Astrocyte (in vitro differentiated cells and primary cell): ENCODE measurements at regions not wholly inside any gene's neighbourhood (a gene's known extent, or its start where the extent isn't known, plus 50 kb on each side); places are given as distances from the start of the nearest gene placed in this dataset.

Source experiments
- DNase-seq: peaks from one replicate; pipeline ENCODE4 v3.0.0-alpha.2; 2010; ENCODE audit warnings: low read depth
- FAIRE-seq: peaks from 2 replicates; lab custom pipeline; 2011; peaks lifted over from hg19 to GRCh38; lab: Jason Lieb, UNC
- H2AFZ ChIP-seq: 2 replicates; pipeline ENCODE4 v1.6.0; 2012; ENCODE audit warnings: low read depth, low read length, inconsistent platforms
- H3K27ac ChIP-seq: 2 replicates; pipeline ENCODE4 v1.5.1; 2011; ENCODE audit warnings: low read depth, low read length, inconsistent platforms
- H3K27me3 ChIP-seq: 2 replicates; pipeline ENCODE4 v1.6.0; 2011; ENCODE audit warnings: low read length, inconsistent platforms; ENCODE audit not compliant: insufficient read depth
- H3K36me3 ChIP-seq: 2 replicates; pipeline ENCODE4 v1.5.1; 2011; ENCODE audit warnings: low read length, inconsistent platforms; ENCODE audit not compliant: insufficient read depth
- H3K4me1 ChIP-seq: 2 replicates; pipeline ENCODE4 v1.5.1; 2011; ENCODE audit warnings: low read length, inconsistent platforms; ENCODE audit not compliant: insufficient read depth
- H3K4me2 ChIP-seq: 2 replicates; pipeline ENCODE4 v1.6.0; 2012; ENCODE audit warnings: low read length, inconsistent platforms
- H3K4me3 ChIP-seq: 2 replicates; pipeline ENCODE4 v1.5.1; 2011; ENCODE audit warnings: low read depth, mild to moderate bottlenecking, low read length, inconsistent platforms; ENCODE audit not compliant: insufficient read depth
- H3K79me2 ChIP-seq: 2 replicates; pipeline ENCODE4 v1.6.0; 2012; ENCODE audit warnings: mild to moderate bottlenecking, low read length, inconsistent platforms; ENCODE audit not compliant: insufficient read depth
- H3K9ac ChIP-seq: 2 replicates; pipeline ENCODE4 v1.6.0; 2012; ENCODE audit warnings: mild to moderate bottlenecking, low read length, inconsistent platforms
- H3K9me3 ChIP-seq: 2 replicates; pipeline ENCODE4 v1.5.1; 2012; ENCODE audit warnings: low read depth, mild to moderate bottlenecking, low read length, inconsistent platforms; ENCODE audit not compliant: insufficient read depth
- H4K20me1 ChIP-seq: 2 replicates; pipeline ENCODE4 v1.6.0; 2012; ENCODE audit warnings: low read length, inconsistent platforms; ENCODE audit not compliant: insufficient read depth
- H3K27ac Mint-ChIP-seq: one replicate; pipeline ENCODE4 v1.8.0; 2021; ENCODE audit warnings: mild to moderate bottlenecking, mixed read lengths; ENCODE audit not compliant: unreplicated experiment
- H3K27me3 Mint-ChIP-seq: one replicate; pipeline ENCODE4 v1.8.0; 2021; ENCODE audit warnings: low read depth, mixed read lengths; ENCODE audit not compliant: unreplicated experiment
- H3K36me3 Mint-ChIP-seq: one replicate; pipeline ENCODE4 v1.8.0; 2021; ENCODE audit warnings: low read depth, mixed read lengths; ENCODE audit not compliant: unreplicated experiment
- H3K4me1 Mint-ChIP-seq: one replicate; pipeline ENCODE4 v1.8.0; 2021; ENCODE audit warnings: low read depth, mixed read lengths; ENCODE audit not compliant: unreplicated experiment
- H3K4me3 Mint-ChIP-seq: one replicate; pipeline ENCODE4 v1.8.0; 2021; ENCODE audit warnings: mild to moderate bottlenecking, moderate library complexity, mixed read lengths; ENCODE audit not compliant: unreplicated experiment
- H3K9me3 Mint-ChIP-seq: one replicate; pipeline ENCODE4 v1.8.0; 2021; ENCODE audit warnings: mild to moderate bottlenecking, mixed read lengths; ENCODE audit not compliant: unreplicated experiment
- EZH2 ChIP-seq: IDR thresholded peaks from 2 replicates; pipeline ENCODE4 v1.6.1; 2012; ENCODE audit warnings: mild to moderate bottlenecking, low read length, inconsistent platforms; ENCODE audit not compliant: insufficient read depth
- TF ChIP-seq, protein P1 (sequence below): IDR thresholded peaks from 2 replicates; pipeline ENCODE4 v1.5.1; 2011; ENCODE audit warnings: low read depth, mild to moderate bottlenecking, inconsistent platforms, low read length, moderate library complexity; ENCODE audit not compliant: insufficient read depth

DNA sequence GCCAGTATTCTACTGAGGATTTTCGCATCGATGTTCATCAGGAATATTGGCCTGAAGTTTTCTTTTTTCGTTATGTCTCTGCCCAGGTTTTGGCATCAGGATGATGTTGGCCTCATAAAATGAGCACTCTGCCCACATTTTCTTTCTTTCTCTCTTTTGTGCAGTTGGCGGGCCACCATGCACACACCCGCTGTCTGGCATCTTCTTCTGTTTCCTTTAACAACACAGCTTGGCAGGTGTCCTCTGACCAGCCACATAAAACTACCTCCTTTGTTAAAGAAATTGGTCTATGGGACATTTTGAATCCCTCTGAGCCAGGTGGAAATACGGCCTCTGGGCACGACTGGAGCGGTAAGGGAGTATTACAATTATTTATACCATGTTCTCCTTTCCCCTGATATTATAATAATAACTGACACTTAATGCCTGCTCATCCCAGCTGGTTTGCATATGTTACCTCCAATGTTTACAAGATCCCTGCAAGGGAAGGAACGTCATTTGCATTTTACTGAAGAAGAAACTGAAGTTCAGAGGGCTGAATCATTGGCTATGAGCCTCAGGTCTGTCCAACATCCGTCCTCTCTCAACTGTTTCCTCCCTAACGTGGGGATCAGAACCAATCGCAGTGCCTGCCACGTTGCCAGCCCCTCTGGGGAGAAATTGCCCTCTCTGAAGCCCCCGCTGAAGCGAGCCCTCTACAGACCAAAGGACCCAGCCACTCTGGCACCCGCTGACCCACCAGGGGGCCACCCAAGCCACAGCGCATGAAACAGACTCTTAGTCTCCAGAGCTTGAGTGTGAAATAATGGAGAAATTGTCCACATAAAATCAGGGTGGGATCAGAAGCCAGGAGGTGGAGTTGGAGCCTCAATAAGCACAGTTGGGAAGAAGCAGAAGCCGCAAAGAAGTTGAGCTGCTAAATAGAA, 125.0 kb upstream of the FOXK1 start:
- H3K27ac Mint-ChIP-seq: no peak overlapping the region
- no peaks in the 10 kb centered on the region for H3K4me1 Mint-ChIP-seq
- Histone ChIP-seq H3K9ac (no peak overlapping the region), H3K4me3 (no peak overlapping the region), H4K20me1 (no peaks in the 10 kb centered on the region), H3K4me2 (peak overlapping the region; percentile 15), H3K27me3 (no peaks in the 10 kb centered on the region), H3K79me2 (no peaks in the 10 kb centered on the region), H2AFZ (no peak overlapping the region), H3K9me3 (peaks cover 5% of the 10 kb centered on the region), H3K27ac (no peak overlapping the region), H3K36me3 (no peaks in the 10 kb centered on the region), H3K4me1 (no peaks in the 10 kb centered on the region)
- H3K36me3 Mint-ChIP-seq: no peaks in the 10 kb centered on the region
- TF ChIP-seq EZH2: no peak
- TF ChIP-seq, protein P1, sequence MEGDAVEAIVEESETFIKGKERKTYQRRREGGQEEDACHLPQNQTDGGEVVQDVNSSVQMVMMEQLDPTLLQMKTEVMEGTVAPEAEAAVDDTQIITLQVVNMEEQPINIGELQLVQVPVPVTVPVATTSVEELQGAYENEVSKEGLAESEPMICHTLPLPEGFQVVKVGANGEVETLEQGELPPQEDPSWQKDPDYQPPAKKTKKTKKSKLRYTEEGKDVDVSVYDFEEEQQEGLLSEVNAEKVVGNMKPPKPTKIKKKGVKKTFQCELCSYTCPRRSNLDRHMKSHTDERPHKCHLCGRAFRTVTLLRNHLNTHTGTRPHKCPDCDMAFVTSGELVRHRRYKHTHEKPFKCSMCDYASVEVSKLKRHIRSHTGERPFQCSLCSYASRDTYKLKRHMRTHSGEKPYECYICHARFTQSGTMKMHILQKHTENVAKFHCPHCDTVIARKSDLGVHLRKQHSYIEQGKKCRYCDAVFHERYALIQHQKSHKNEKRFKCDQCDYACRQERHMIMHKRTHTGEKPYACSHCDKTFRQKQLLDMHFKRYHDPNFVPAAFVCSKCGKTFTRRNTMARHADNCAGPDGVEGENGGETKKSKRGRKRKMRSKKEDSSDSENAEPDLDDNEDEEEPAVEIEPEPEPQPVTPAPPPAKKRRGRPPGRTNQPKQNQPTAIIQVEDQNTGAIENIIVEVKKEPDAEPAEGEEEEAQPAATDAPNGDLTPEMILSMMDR: no peak
- DNase-seq (peak; percentile 51), FAIRE-seq (no peak)
- no peak overlapping the region for H3K4me3 Mint-ChIP-seq
- H3K9me3 Mint-ChIP-seq: peaks cover 14% of the 10 kb centered on the region
- peaks cover 19% of the 10 kb centered on the region for H3K27me3 Mint-ChIP-seq

DNA sequence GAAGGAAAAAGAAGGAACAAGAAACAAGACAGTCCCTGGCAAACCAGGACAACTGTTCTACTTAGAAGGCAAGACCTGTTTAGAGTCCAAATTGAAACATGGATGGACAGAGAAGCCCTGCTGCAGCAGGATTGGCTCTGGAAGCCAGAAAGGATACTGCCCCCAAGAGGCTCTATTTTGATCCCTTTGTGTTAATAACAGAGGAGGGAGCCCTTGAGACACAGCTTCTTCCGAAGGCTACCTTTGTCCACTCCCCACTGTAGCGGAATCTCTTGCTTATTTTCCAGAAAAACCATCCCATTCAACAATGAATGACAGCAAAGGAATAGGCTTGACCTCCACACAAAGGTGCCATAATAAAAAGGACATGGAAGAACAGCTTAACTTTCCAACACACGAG, 120.3 kb upstream of the FOXK1 start:
- Histone ChIP-seq H3K36me3 (no peaks in the 10 kb centered on the region), H3K27me3 (no peaks in the 10 kb centered on the region), H3K9me3 (no peaks in the 10 kb centered on the region), H2AFZ (no peak overlapping the region), H3K27ac (no peak overlapping the region), H3K79me2 (no peaks in the 10 kb centered on the region), H3K4me3 (no peak overlapping the region), H3K4me1 (no peaks in the 10 kb centered on the region), H3K9ac (no peak overlapping the region), H4K20me1 (no peaks in the 10 kb centered on the region), H3K4me2 (no peak overlapping the region)
- TF ChIP-seq EZH2: no peak
- no peak overlapping the region for H3K4me3 Mint-ChIP-seq
- peaks cover 17% of the 10 kb centered on the region for H3K27me3 Mint-ChIP-seq
- FAIRE-seq (no peak), DNase-seq (no peak)
- H3K36me3 Mint-ChIP-seq: no peaks in the 10 kb centered on the region
- H3K4me1 Mint-ChIP-seq: no peaks in the 10 kb centered on the region
- peaks cover 4% of the 10 kb centered on the region for H3K9me3 Mint-ChIP-seq
- no peak overlapping the region for H3K27ac Mint-ChIP-seq

DNA sequence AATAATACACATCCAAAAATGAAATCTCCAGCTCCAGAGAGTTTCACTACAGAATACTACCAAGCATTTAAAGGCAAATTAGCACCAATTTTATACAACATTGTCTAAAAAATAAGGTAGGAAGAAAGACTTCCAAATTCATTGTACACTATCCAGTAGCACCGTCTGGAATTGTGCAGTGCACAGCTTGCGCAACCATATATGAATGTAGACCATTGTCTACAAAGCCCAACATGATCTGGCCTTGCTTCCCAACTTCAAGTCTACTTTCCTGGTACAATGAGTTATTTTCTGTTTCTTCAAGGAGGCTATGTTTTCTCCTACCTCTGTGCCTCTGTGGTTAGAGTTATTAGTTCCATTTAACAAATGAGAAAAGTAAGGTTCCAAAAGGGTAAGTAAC, 115.4 kb upstream of the FOXK1 start:
- Histone ChIP-seq H2AFZ (no peak overlapping the region), H3K27me3 (no peaks in the 10 kb centered on the region), H3K4me3 (no peak overlapping the region), H4K20me1 (no peaks in the 10 kb centered on the region), H3K9ac (no peak overlapping the region), H3K27ac (no peak overlapping the region), H3K9me3 (no peaks in the 10 kb centered on the region), H3K36me3 (no peaks in the 10 kb centered on the region), H3K79me2 (no peaks in the 10 kb centered on the region), H3K4me2 (no peak overlapping the region), H3K4me1 (no peaks in the 10 kb centered on the region)
- TF ChIP-seq, protein P1: no peak
- no peak for TF ChIP-seq EZH2
- Mint-ChIP-seq H3K4me3 (no peak overlapping the region), H3K9me3 (peaks cover 9% of the 10 kb centered on the region), H3K27me3 (peaks cover 10% of the 10 kb centered on the region), H3K4me1 (no peaks in the 10 kb centered on the region), H3K36me3 (no peaks in the 10 kb centered on the region), H3K27ac (no peak overlapping the region)
- DNase-seq: no peak
- FAIRE-seq: no peak
